ENCODE measurements at regions not wholly inside any gene's neighbourhood (a gene's known extent, or its start where the extent isn't known, plus 50 kb on each side); places are given as distances from the start of the nearest gene placed in this dataset.

GRCh38 chr6:18753076-18753475 is 365.9 kb downstream of the RNF144B start:
- H3K79me2 ChIP-seq (ENCODE audit: insufficient read depth, low read length): no peaks in the 10 kb centered on the region
- H3K4me3 ChIP-seq (ENCODE audit: low read depth, low read length, poor library complexity, severe bottlenecking): no peak overlapping the region
- no peaks in the 10 kb centered on the region for H3K9me2 ChIP-seq (ENCODE audit: low read depth, low read length)
- H3K4me2 ChIP-seq (ENCODE audit: low read length): no peak overlapping the region
- no peaks in the 10 kb centered on the region for H4K20me1 ChIP-seq (ENCODE audit: insufficient read depth, low read length)
- H3F3A ChIP-seq (ENCODE audit: insufficient read depth, low read length): no peaks in the 10 kb centered on the region
- H2AFZ ChIP-seq (ENCODE audit: low read length): no peak overlapping the region
- no peaks in the 10 kb centered on the region for H3K4me1 ChIP-seq (ENCODE audit: insufficient read depth, low read length, severe bottlenecking)
- H3K27me3 ChIP-seq (ENCODE audit: insufficient read depth, low read length): 0 out of 2 replicates have a peak, but pooled peaks cover 5% of the 10 kb centered on the region
- H3K9ac ChIP-seq (ENCODE audit: low read length): no peak overlapping the region
- H3K36me3 ChIP-seq (ENCODE audit: insufficient read depth, low read length): no peaks in the 10 kb centered on the region
- H3K27ac ChIP-seq (ENCODE audit: low read depth, low read length, poor library complexity, severe bottlenecking): no peak overlapping the region
- TF ChIP-seq EZH2 (IDR thresholded peaks at IDR 0.05; ENCODE audit: borderline replicate concordance, low read length): no peak
- no peak for TF ChIP-seq CTCF (IDR thresholded peaks at IDR 0.05; ENCODE audit: low read length)
- H3K9me3 ChIP-seq (ENCODE audit: low read length): no peaks in the 10 kb centered on the region

- Histone ChIP-seq H3K79me2 (ENCODE audit: insufficient read depth, low read length) (no peaks in the 10 kb centered on the region), H3K9me3 (ENCODE audit: low read length) (no peaks in the 10 kb centered on the region), H3K36me3 (ENCODE audit: insufficient read depth, low read length) (no peaks in the 10 kb centered on the region), H3K4me3 (ENCODE audit: low read depth, low read length, poor library complexity, severe bottlenecking) (no peak overlapping the region), H4K20me1 (ENCODE audit: insufficient read depth, low read length) (no peaks in the 10 kb centered on the region), H2AFZ (ENCODE audit: low read length) (no peak overlapping the region), H3K9ac (ENCODE audit: low read length) (no peak overlapping the region), H3K27me3 (ENCODE audit: insufficient read depth, low read length) (no peaks in the 10 kb centered on the region), H3F3A (ENCODE audit: insufficient read depth, low read length) (no peaks in the 10 kb centered on the region), H3K27ac (ENCODE audit: low read depth, low read length, poor library complexity, severe bottlenecking) (no peak overlapping the region), H3K4me2 (ENCODE audit: low read length) (no peak overlapping the region), H3K4me1 (ENCODE audit: insufficient read depth, low read length, severe bottlenecking) (no peaks in the 10 kb centered on the region), H3K9me2 (ENCODE audit: low read depth, low read length) (no peaks in the 10 kb centered on the region)
- TF ChIP-seq EZH2 (IDR thresholded peaks at IDR 0.05; ENCODE audit: borderline replicate concordance, low read length) (no peak), CTCF (IDR thresholded peaks at IDR 0.05; ENCODE audit: low read length) (no peak)
Measured at GRCh38 chr6:18763086-18763485, 375.9 kb downstream of the RNF144B start.

GRCh38 chr6:18784794-18785193 is 397.6 kb downstream of the RNF144B start:
- H3K9me2 ChIP-seq (ENCODE audit: low read depth, low read length): no peaks in the 10 kb centered on the region
- H3F3A ChIP-seq (ENCODE audit: insufficient read depth, low read length): no peaks in the 10 kb centered on the region
- no peak overlapping the region for H3K4me3 ChIP-seq (ENCODE audit: low read depth, low read length, poor library complexity, severe bottlenecking)
- no peaks in the 10 kb centered on the region for H3K9me3 ChIP-seq (ENCODE audit: low read length)
- no peaks in the 10 kb centered on the region for H3K79me2 ChIP-seq (ENCODE audit: insufficient read depth, low read length)
- H4K20me1 ChIP-seq (ENCODE audit: insufficient read depth, low read length): no peaks in the 10 kb centered on the region
- H3K27me3 ChIP-seq (ENCODE audit: insufficient read depth, low read length): no peaks in the 10 kb centered on the region
- H3K4me2 ChIP-seq (ENCODE audit: low read length): no peak overlapping the region
- no peak overlapping the region for H3K9ac ChIP-seq (ENCODE audit: low read length)
- no peak overlapping the region for H3K27ac ChIP-seq (ENCODE audit: low read depth, low read length, poor library complexity, severe bottlenecking)
- TF ChIP-seq CTCF (IDR thresholded peaks at IDR 0.05; ENCODE audit: low read length): no peak
- no peak for TF ChIP-seq EZH2 (IDR thresholded peaks at IDR 0.05; ENCODE audit: borderline replicate concordance, low read length)
- no peak overlapping the region for H2AFZ ChIP-seq (ENCODE audit: low read length)
- no peaks in the 10 kb centered on the region for H3K4me1 ChIP-seq (ENCODE audit: insufficient read depth, low read length, severe bottlenecking)
- H3K36me3 ChIP-seq (ENCODE audit: insufficient read depth, low read length): no peaks in the 10 kb centered on the region

All from OCI-LY1 (cell line).